Hepatocyte (in vitro differentiated cells): ENCODE measurements at regions not wholly inside any gene's neighbourhood (a gene's known extent, or its start where the extent isn't known, plus 50 kb on each side); places are given as distances from the start of the nearest gene placed in this dataset.

Experiments used
- DNase-seq: peaks from one replicate; pipeline ENCODE4 v3.0.0-alpha.2; 2016; ENCODE audit warnings: low spot score
- H2AFZ ChIP-seq: fragments of 200-600 bp; sonication (generic); 2 replicates; pipeline ENCODE4 v1.6.0; 2016; ENCODE audit warnings: antibody characterized with exemption, mild to moderate bottlenecking
- H3K27ac ChIP-seq: fragments of 200-600 bp; sonication (generic); 2 replicates; pipeline ENCODE4 v1.5.1; 2016; ENCODE audit warnings: mild to moderate bottlenecking
- H3K27me3 ChIP-seq: fragments of 200-600 bp; sonication (generic); 2 replicates; pipeline ENCODE4 v1.6.1; 2016
- H3K36me3 ChIP-seq: fragments of 200-600 bp; sonication (generic); replicated peaks from 2 replicates; pipeline ENCODE4 v1.5.1; 2016; ENCODE audit warnings: low read depth; ENCODE audit not compliant: insufficient read depth
- H3K4me1 ChIP-seq: fragments of 200-600 bp; sonication (generic); 2 replicates; pipeline ENCODE4 v1.5.1; 2016; ENCODE audit warnings: mild to moderate bottlenecking, moderate library complexity; ENCODE audit not compliant: insufficient read depth
- H3K4me2 ChIP-seq: fragments of 200-600 bp; sonication (generic); 2 replicates; pipeline ENCODE4 v1.6.0; 2016
- H3K4me3 ChIP-seq: fragments of 200-600 bp; sonication (generic); 2 replicates; pipeline ENCODE4 v1.5.1; 2016; ENCODE audit warnings: mild to moderate bottlenecking
- H3K79me2 ChIP-seq: fragments of 200-600 bp; sonication (generic); 2 replicates; pipeline ENCODE4 v1.6.0; 2017; ENCODE audit warnings: mild to moderate bottlenecking
- H3K9me2 ChIP-seq: fragments of 200-600 bp; sonication (generic); replicated peaks from 2 replicates; pipeline ENCODE4 v1.6.0; 2017; ENCODE audit warnings: mild to moderate bottlenecking; ENCODE audit not compliant: insufficient read depth
- H3K9me3 ChIP-seq: fragments of 200-600 bp; sonication (generic); 2 replicates; pipeline ENCODE4 v1.5.1; 2016; ENCODE audit warnings: low read depth, mild to moderate bottlenecking
- H4K20me1 ChIP-seq: fragments of 200-600 bp; sonication (generic); 2 replicates; pipeline ENCODE4 v1.6.0; 2016; ENCODE audit warnings: mild to moderate bottlenecking; ENCODE audit not compliant: insufficient read depth, poor library complexity, severe bottlenecking
- EZH2 ChIP-seq: fragments of 200-600 bp; sonication (generic); IDR thresholded peaks from 2 replicates; pipeline ENCODE4 v1.6.1; 2016; ENCODE audit warnings: antibody characterized with exemption, mild to moderate bottlenecking, borderline replicate concordance
- EZH2phosphoT487 ChIP-seq: fragments of 200-600 bp; sonication (generic); IDR thresholded peaks from one replicate; pipeline ENCODE4 v1.6.1; 2018; ENCODE audit warnings: antibody characterized with exemption, mild to moderate bottlenecking, low read depth, moderate library complexity; ENCODE audit not compliant: unreplicated experiment, severe bottlenecking
- WGBS: methylation state at CpG from one replicate; pipeline ENCODE4 v1.1.6; 2016; ENCODE audit warnings: low lambda C conversion rate; ENCODE audit errors: missing lambda C conversion rate; 5-methylcytosine and 5-hydroxymethylcytosine counted together
- TF ChIP-seq, protein P1 (sequence below): fragments of 200-600 bp; sonication (generic); IDR thresholded peaks from 2 replicates; pipeline ENCODE4 v1.5.1; 2016; ENCODE audit warnings: antibody characterized with exemption, mild to moderate bottlenecking; ENCODE audit not compliant: poor library complexity

DNA sequence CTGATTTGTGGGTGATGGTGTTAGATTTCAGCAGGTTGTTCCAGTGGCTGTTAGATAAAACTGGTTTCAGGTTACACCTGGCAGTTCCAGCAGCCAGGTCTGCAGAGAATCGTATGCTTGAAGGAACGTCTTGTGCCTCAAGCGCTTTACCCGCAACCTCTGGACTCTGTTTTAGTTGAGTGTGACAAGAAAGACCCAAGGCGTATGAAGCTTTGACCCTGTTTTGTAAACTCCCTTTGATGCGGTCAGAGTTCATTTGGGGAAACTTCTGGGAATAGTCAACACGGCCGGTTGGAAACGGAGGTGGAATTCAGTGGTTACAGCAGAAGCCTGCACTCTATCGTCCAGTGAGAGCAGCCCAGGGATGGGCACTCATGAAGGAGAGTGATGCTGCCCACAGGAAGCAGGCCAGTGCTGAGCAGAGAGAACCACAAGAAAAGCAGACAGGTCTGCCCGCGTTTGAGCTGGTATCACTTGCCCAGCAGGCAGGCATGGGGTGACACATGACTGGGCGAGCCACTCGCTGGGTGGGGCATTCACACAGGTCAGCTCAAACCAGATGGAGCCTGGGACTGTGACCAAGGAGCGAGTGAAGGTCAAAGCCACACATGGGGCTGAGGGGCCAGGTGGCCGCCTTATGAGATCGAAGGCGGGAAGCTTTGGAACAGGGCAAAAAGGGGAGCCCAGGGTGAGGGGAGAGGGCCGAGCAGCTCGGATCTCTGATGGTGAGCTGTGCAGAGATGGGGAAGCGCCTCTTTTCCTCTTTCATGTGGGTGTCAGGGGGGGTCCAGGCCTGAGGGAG is 99.6 kb upstream of the MBOAT2 start:
- Histone ChIP-seq H3K9me3 (no peaks in the 10 kb centered on the region), H3K4me3 (no peak overlapping the region), H3K36me3 (no peaks in the 10 kb centered on the region), H3K9me2 (no peaks in the 10 kb centered on the region), H3K27ac (peak overlapping the region; percentile 48), H3K79me2 (no peaks in the 10 kb centered on the region), H4K20me1 (no peaks in the 10 kb centered on the region), H3K27me3 (no peaks in the 10 kb centered on the region), H2AFZ (no peak overlapping the region), H3K4me1 (peaks cover 3% of the 10 kb centered on the region), H3K4me2 (peak overlapping the region; percentile 26)
- DNase-seq = peak; percentile 48
- 50% methylated on average over 21 of the region's 21 CpGs for WGBS
- TF ChIP-seq, protein P1, sequence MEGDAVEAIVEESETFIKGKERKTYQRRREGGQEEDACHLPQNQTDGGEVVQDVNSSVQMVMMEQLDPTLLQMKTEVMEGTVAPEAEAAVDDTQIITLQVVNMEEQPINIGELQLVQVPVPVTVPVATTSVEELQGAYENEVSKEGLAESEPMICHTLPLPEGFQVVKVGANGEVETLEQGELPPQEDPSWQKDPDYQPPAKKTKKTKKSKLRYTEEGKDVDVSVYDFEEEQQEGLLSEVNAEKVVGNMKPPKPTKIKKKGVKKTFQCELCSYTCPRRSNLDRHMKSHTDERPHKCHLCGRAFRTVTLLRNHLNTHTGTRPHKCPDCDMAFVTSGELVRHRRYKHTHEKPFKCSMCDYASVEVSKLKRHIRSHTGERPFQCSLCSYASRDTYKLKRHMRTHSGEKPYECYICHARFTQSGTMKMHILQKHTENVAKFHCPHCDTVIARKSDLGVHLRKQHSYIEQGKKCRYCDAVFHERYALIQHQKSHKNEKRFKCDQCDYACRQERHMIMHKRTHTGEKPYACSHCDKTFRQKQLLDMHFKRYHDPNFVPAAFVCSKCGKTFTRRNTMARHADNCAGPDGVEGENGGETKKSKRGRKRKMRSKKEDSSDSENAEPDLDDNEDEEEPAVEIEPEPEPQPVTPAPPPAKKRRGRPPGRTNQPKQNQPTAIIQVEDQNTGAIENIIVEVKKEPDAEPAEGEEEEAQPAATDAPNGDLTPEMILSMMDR = peak; percentile 16
- no peak for TF ChIP-seq EZH2

DNA sequence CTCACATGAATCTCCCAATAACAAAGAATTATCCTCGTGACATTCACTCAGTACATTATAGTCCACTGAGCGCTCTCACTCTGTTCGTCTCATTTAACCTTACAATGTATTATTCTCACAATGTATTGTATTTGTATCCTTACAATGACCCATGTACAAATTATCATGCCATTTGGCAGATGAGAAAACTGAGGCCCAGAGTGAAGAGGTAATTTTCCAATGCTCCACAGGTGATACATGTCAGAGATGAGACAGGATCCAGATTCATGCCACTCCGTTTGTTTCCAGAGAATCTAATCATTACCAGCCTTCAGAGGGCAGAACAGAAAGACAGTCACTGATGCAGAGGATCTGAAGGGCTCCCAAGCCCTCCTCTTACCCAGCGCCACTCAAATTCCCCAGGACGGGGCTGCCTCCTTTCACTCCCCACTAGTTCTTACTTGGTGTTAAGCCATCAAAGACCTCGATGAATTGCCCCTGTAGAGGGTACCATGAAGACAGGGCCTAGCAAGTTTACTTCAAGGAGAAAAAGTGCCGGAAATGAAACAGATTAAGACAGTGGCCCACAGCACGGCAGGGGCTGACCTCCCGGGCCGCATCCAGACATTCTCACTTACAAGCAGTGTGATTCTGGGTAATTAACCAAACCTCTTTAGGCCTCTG is 98.4 kb upstream of the MBOAT2 start:
- DNase-seq = no peak
- Histone ChIP-seq H3K27ac (no peak overlapping the region), H3K4me2 (no peak overlapping the region), H3K79me2 (no peaks in the 10 kb centered on the region), H4K20me1 (no peaks in the 10 kb centered on the region), H3K4me3 (no peak overlapping the region), H3K4me1 (no peaks in the 10 kb centered on the region), H3K9me3 (no peaks in the 10 kb centered on the region), H3K36me3 (no peaks in the 10 kb centered on the region), H2AFZ (no peak overlapping the region), H3K9me2 (no peaks in the 10 kb centered on the region), H3K27me3 (no peaks in the 10 kb centered on the region)
- no peak for TF ChIP-seq EZH2phosphoT487
- no peak for TF ChIP-seq EZH2
- TF ChIP-seq, protein P1 = no peak
- 74% methylated on average over 11 of the region's 11 CpGs for WGBS

DNA sequence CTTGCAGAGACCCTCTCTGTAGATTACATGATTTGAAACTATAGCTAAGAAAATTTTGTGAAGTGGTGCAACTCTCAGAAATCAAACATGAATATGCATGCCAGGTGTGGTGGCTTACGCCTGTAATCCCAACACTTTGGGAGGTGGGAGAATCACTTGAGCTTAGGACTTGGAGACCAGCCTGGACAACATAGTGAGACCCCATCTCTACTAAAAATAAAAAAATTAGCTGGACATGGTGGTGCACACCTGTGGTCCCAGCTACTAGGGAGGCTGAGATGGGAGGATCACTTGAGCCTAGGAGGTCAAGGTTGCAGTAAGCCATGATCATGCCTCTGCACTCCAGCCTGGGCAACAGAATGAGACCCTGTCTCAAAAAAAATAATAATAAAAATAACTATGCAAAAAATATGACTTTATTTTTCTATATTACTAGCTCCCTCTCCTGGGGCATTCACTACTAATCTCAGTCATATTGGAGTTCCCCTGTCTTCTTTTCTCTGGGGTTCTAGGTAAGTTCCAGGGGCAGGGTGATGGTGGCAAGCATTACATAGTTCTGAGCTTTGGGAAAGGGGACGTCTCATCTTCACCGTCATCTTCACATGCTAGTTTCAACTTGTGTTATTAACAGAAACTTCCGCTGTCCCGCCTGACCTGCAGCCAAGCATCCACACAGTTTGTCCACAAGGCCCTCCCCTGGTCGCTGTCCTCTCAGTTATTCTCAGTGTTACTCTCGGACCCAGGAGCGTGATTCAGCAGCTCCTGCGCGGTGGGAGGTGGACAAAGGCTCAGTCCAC is 96.8 kb upstream of the MBOAT2 start:
- Histone ChIP-seq H3K4me1 (peaks cover 4% of the 10 kb centered on the region), H3K9me3 (no peaks in the 10 kb centered on the region), H2AFZ (no peak overlapping the region), H3K79me2 (no peaks in the 10 kb centered on the region), H4K20me1 (no peaks in the 10 kb centered on the region), H3K4me2 (no peak overlapping the region), H3K27me3 (no peaks in the 10 kb centered on the region), H3K36me3 (no peaks in the 10 kb centered on the region), H3K27ac (no peak overlapping the region), H3K4me3 (no peak overlapping the region), H3K9me2 (no peaks in the 10 kb centered on the region)
- TF ChIP-seq EZH2phosphoT487 (no peak), EZH2 (no peak)
- TF ChIP-seq, protein P1 = no peak
- no peak for DNase-seq
- WGBS = 95% methylated on average over 10 of the region's 10 CpGs
